Medulla oblongata (tissue), 1 donor: ENCODE measurements at regions not wholly inside any gene's neighbourhood (a gene's known extent, or its start where the extent isn't known, plus 50 kb on each side); places are given as distances from the start of the nearest gene placed in this dataset.
"Not testable (repeated sequence)": the region's sequence is repeated elsewhere in the genome, so short reads cannot be mapped to it uniquely, and the experiment has no call there.

Source experiments
- DNase-seq: peaks from one replicate; pipeline ENCODE4 v3.0.0-alpha.2; 2015; ENCODE audit errors: extremely low spot score

DNA sequence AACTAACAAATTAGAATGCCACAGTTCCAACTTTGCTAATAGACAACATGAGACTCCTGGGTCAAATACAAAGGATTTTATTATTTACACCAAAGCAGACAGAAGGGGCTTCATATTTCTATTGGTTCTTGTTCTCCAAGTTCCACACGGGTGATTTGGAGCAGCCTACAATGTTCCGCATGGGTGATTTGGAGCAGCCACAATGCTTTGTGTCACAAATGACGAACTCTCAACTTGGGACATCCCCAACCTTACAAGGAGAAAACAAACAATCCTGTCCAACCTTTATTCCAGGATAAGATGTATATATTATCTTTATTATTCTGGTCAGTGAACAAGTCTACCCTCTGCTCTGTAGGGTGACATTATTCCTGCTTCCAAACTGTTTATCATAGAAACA lies 694.3 kb upstream of the MGAT4C start:
- DNase-seq = no peak

DNA sequence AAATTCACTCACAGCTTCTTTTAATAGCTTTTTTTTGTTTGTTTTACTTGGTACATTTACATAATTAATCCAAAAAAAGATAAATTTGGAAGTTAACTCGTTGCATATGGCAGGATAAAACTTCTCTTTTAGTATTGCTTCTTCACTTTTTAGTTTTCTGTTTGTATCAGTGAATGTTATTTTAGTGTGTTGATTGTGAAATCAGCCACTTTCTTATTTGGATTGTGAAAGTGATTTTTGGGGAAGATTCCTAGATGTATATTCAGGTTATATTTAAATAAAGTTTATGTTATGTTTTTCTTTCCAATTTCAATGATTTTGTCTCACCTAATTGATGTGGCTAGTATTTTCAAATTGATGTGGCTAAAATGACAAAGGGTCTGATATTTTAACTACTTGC lies 693.9 kb upstream of the MGAT4C start:
- DNase-seq = no peak

DNA sequence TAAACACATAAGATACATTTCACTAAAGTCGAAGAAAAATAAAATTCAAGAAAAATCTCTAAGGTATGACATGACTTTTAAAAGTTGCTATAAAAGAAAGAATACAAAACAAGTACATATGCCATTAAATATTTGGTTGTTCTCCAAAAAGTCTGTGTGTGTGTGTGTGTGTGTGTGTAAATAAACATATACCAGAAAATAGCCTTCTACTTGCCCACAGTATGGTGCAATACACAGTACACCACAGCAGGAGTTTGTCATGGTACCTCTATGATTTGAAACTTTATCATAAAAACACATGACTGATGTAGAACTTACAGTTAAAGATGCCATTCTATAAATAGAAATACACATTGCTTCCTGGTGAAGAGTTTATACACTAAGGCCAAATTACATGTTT lies 692.7 kb upstream of the MGAT4C start:
- no peak for DNase-seq

DNA sequence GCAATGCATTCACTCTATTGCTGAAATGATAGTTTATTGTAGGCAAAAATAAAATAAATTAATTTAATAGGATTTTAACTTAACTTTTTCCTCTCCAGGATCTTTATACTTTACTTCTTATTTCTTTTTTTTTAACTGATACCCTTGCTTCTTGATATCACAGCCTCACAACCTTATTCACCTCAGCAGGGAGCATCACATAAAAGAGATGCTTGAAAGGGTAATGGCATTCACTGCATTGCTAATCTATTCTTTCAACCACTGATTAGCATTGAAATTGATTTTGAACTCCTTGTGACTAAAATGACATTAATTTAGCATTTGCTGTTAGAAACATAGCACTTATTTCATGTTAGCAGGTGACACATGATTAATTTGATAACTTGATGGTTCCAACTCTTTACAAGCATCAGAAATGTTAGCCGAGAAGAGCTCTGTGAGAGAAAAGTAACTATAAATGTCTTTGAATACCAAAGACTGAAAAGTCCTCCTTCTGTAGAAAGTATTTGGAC lies 689.5 kb upstream of the MGAT4C start:
- DNase-seq = no peak

DNA sequence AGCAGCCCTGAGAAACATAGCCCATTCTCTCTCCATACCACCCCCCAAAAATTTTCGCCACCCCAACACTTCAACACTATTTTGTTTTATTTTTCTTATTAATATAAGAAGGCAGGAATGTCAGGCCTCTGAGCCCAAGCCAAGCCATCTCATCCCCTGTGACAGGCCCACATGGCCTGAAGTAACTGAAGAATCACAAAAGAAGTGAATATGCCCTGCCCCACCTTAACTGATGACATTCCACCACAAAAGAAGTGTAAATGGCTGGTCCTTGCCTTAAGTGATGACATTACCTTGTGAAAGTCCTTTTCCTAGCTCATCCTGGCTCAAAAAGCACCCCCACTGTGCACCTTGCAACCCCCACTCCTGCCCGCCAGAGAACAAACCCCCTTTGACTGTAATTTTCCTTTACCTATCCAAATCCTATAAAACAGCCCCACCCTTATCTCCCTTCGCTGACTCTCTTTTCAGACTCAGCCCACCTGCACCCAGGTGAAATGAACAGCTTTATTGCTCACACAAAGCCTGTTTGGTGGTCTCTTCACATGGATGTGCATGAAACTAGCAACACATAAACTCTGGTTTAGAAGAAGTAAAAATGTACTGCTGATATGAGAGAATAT lies 688.1 kb upstream of the MGAT4C start:
- not testable (repeated sequence) for DNase-seq

DNA sequence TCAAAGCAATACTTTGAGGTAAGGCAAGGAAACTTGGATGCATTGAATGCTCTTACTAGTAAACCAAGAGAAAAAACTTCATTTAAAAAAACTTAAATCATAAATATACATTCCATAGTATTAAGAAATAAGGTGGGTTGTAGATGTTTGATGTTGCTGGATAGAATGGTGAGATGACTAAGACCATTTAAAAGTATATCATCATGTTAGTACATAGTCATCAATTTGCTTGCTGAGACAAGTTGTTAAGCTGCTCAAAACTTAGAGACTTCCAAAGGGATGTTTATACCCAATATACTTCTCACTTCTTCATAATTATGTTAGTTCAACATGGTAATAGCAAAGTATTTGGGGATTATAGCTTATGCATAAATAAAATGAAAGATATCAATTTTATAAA lies 675.5 kb upstream of the MGAT4C start:
- DNase-seq = no peak

DNA sequence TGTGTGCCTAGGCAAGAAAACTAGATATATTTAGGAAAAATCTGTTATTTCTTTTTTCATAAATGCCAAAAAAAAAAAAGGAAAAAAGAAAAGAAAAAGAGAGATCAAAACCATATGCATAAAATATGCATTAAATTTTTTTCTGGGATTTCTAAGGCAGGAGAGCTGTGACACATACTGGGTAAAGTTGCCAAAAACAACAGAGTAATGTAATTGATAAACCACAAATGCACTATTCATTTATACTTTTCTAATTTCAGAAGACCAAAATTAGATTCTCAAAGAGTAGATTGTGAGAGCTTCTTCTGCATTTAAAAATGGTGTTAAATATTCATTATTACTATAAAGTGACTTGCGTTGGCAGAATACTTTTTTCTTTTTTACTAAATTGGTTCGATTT lies 673.8 kb upstream of the MGAT4C start:
- DNase-seq = no peak

DNA sequence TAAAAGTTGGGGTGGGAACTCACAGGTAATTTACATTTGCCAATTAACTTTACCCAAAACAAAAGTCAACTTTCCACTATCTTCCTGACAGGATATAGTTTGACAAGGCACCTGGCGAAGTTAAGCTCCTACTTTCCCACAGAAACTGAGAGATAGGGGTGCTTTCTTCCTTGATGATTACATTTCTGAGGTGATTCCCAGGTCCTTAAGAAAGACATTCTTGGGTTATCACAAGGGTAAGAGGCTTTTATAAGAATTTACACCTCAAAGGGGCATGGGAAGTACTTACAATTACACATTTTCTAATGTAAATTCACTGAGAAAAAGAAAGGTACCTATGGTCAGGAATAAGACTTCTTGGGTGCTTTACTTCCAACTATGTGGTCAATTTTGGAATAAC lies 660.9 kb upstream of the MGAT4C start:
- DNase-seq = no peak

DNA sequence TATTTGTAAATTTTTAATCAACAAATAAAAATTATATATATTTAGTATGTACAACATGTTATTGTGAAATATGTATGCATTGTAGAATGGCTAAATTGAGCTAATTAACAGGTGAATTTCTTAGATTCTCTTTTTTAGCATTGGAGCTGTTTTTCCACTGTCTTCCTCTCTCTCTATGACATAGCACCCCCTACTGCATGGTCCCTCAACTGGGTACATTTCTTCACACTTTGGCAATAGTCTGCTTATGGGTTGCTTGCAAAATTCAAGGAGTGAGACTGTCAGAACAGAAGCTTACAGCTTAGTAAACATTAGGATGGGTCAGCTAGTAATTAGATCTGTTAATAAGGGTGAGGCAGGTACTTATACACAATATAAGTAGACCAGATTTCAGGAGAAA lies 658.5 kb upstream of the MGAT4C start:
- DNase-seq = peak; percentile 32

DNA sequence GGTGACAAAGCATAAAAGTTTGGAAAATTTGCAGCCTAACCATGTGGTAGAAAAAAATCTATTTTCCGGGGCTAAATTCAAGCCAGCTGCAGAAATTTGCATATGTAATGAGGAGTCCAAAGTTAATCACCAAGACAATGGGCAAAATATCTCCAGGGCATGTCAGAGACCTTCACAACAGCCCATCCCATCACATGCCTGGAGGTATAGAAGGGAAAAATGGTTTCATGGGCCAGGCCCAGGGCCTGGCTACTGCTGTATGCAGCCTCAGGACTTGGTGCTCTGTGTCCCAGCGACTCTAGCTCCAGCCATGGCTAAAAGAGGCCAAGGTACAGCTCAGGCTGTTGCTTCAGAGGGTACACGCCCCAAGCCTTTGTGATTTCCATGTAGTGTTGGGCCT lies 655.8 kb upstream of the MGAT4C start:
- DNase-seq = no peak

DNA sequence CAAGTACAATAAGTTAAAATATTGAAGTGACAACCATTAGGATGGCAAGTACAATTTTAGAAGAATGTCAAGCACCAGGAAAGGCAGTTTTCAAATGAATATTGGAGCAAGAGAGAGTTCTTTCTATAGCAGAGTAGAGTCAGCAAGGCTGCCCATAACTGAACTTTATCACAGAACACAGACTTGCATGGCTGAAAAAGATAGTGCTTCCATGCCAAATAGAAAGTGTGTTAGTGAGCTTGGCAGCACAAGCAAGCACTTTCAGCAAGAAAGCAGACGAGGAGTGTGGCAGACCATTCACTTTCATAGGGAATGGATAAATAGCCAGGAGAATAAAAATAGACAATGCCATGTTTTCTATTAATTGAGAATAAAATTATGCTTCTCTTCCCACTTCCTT lies 647.0 kb upstream of the MGAT4C start:
- DNase-seq = no peak

DNA sequence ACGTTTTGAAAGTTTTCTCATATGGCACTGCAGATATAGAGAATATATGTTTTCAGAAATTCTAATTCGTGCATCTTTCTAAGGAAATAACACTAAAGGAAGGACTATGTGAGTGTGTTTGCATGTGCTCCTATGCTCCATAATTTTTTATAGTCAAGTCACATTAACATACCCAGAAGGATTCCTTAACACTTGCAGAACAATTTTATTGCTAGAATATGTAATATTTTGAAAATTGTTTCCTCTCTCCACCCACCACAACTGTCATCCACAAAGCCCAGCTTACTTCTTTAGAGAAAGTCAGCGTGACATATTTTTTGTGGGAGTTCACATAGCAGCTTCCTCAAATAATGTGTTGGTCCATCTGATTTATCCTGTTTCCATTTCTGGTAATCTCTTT lies 604.6 kb upstream of the MGAT4C start:
- no peak for DNase-seq

DNA sequence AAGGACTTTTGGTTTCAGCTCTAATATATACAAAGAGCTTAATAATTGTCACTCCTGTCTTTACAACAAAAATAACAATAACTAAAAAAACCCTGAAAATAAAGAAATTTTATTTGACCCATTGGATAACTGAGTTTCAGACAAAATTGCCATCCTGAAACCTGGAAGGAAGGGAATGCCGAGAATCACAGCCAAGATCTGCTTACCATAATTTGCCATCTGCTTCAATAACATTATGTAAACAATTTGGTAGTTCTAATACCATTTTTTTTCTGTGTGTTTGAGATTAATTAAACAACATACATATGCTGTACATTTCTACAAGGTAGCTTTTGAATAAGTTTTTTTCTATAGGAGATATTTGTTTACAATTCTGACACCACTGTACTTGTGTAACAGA lies 596.3 kb upstream of the MGAT4C start:
- DNase-seq = no peak

DNA sequence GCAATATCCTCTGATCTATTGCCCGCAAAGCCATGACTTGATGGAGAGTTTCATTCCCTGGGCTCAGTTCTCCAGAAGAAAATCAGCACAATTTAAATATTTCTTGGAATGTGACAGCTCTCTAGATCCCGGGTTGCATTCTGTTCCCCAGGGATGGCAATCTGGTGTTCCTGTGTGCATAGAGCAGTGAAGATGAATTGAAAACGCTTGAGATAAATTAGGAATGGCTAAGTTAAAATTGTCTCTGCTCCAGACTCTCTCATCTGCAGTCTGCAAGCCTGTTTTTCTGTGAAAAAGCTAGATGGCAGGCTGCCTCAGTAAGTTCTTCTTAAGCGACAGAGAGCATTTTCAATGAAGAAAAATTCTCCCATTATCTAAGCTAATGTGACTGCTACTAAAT lies 582.5 kb upstream of the MGAT4C start:
- DNase-seq = peak; percentile 48

DNA sequence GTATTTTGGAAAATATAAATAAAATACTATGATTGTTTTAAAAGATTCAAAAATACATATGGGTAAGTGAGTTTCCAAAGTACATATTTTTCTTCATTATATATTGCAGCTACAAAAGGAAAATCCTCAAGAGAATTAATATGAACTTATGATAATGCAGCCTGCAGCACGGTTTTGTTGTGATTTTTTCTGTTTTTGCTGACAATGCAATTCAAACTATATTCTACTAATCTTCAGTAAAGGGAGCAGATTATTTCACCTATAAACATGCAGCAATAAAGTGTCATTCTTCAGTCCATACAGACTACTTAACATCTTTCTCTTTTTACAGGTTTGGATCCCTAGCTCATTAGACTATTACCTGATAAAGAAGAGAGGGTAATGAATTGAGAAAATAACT lies 582.1 kb upstream of the MGAT4C start:
- DNase-seq = no peak

DNA sequence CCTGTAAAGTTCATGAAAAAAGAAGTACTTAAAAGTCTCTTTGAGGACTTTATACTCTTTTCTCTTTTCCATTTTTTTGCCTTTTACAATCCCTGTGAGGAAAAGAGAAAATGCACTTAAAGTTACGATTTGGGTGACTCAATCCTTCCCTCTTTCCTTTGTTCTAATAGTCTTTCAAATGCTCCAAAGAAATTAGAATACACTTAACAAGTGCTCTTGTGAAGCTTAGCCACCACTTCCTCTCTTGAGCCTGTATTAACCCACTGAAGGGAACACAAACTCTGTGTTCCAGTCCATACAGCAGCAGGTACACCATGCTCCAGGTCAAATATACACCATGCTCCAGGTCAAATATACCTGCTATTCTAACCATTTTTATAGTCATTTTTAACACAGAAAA lies 581.1 kb upstream of the MGAT4C start:
- peak; percentile 12 for DNase-seq

DNA sequence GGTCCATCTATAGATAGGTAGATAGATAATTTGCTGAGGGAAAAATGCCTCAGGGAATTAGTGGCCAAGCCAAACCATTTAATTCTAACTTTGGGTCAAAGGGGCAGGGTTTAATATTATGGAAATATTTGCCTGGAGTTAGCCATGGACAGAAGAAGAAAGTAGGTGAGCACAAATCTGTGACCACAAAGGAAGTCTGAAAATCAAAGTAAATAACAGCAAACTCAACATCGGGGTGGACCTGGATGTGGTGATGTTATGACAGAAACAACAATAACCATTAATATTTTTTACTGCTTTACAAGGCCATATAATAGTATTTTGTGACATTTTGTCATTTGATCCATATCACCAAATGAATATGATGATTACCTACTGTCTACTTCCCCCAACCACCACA lies 578.0 kb upstream of the MGAT4C start:
- DNase-seq = no peak

DNA sequence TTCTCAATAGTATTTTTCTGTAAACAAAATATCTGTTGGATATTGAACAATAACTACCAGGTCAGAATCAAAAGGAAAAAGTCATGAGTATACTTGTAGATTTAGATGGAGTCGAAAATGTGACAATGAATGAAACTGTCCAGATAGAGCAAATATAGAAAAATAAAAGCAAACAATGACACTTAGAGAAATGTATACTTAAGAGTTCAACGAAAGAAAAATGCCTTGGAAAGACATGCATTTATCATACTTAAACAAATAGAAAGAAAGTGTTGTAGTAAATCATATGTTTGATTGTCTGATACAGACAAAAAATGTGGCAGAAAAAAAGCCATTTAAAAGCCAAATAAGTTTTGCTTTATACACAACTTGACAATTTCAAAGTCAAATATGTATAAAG lies 571.2 kb upstream of the MGAT4C start:
- DNase-seq = no peak

DNA sequence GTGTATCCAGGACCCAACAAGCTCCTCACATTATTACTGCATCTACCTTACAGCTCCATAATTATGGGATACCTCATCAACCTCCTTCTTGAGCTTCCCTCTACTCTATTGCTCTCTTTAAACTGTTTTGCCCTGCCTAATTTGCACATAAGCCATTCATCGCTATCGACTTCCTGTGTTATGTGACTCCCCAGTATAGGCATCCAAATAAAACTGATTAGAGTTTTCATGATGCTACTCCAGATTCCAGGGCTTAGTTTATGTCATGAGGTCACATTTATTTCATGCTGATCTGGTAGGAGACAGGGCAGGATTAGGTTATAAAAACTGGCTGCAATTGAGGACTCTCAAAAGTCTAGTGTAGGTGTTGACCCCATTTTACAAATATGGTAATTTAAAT lies 569.9 kb upstream of the MGAT4C start:
- no peak for DNase-seq

DNA sequence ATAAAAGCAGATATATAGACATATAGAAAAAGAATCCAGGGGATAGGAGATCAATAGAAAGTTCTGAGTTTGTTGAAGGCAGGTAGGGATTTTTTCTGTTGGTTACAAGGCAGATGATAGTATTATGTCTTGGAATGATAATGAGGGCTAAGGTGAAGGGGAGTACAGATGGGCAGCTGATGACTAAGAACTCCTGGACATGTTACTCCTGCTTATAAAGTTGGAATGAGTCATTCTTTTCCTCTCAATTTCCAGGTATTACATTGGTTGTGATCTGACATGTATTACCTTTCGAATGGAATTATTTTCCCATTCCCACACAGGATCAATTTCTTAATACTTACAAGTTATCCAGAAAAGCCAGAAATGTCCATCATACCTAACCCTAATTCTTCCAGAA lies 545.2 kb upstream of the MGAT4C start:
- no peak for DNase-seq

DNA sequence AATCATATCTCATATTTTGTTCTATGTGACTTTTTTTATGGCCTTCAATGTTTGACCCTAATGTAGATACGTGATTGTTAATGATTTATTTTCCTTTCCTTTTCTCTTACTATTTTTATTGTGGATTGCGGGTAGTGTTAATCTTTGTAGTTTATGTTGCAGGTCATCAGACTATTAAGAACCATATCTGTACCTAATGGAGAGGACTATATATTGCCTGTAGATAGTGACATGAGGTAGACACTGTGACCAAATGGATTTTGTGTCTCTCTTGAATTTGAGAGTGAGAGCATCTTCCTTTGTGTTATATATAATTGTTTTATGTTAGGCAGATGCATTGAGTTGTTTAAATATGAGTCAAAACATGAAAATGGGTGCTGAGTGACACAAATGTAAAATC lies 543.4 kb upstream of the MGAT4C start:
- no peak for DNase-seq

DNA sequence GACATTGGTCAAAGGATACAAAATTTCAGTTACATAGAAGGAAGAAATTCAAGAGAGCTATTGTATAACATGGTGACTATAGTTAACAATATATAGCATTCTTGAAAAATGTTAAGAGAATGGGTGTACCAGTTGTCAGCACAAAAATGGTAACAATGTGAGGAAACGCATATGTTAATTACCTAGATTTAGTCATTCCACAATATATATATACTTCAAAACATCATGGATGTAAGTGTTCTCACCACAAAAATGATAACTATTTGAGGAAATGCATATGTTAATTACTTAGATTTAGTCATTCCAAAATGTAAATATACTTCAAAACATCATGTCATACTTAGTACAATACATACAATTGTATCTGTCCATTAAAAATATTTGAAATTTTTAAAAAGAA lies 540.4 kb upstream of the MGAT4C start:
- DNase-seq = no peak

DNA sequence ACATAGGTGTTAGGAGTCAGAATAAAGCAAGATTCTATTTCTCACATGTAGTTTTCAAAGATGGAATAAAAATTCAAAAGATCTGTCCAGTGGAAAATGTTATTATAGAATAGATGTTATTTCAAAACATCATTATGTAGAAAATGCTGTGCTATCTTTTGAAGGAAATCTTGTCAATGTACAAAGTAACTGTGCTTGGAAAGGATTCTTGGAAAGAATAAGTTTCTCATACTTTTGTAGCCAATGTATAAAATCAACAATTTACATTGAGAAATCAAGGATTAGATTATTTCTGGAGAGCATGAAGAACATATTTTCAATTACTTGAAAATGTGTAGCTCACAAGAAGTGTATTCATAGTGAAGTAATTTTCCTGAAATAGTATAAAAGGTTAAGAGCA lies 532.5 kb upstream of the MGAT4C start:
- no peak for DNase-seq

DNA sequence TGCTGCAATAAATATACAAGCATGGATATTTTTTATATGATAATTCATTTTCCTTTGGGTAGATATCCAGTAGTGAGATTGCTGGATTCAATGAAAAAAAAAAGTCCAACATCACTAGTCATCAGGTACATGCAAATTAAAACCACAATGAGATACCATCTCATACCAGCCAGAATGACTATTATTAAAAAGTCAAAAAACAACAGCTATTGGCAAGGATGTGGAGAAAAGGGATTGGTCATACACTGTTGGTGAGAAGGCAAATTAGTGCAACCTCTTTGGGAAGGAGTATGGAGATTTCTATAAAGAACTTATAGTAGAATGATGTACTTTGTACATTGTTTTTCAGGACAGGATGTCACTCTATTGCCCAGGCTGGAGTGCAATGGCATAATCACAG lies 531.2 kb upstream of the MGAT4C start:
- no peak for DNase-seq
